ENCODE measurements at regions not wholly inside any gene's neighbourhood (a gene's known extent, or its start where the extent isn't known, plus 50 kb on each side); places are given as distances from the start of the nearest gene placed in this dataset.

GRCh38 chr5:167578977-167579692 is 712.3 kb upstream of the WWC1 start:
- DNase-seq (ENCODE audit: low read depth in 2 of 2), result no peak

GRCh38 chr5:167579693-167580055 is 711.8 kb upstream of the WWC1 start:
- DNase-seq (ENCODE audit: low read depth in 2 of 2), result no peak

- DNase-seq (ENCODE audit: low read depth in 2 of 2), result no peak
Measured at GRCh38 chr5:167580608-167581007, 710.8 kb upstream of the WWC1 start.

GRCh38 chr5:167582283-167582682 is 709.2 kb upstream of the WWC1 start:
- DNase-seq (ENCODE audit: low read depth in 2 of 2), result no peak

- DNase-seq (ENCODE audit: low read depth in 2 of 2), result no peak
Measured at GRCh38 chr5:167582886-167583285, 708.6 kb upstream of the WWC1 start.

GRCh38 chr5:167585184-167585583 is 706.3 kb upstream of the WWC1 start:
- no peak for DNase-seq (ENCODE audit: low read depth in 2 of 2)

- no peak for DNase-seq (ENCODE audit: low read depth in 2 of 2)
Measured at GRCh38 chr5:167587772-167588437, 703.5 kb upstream of the WWC1 start.

- DNase-seq (ENCODE audit: low read depth in 2 of 2), result no peak
Measured at GRCh38 chr5:167592114-167592513, 699.3 kb upstream of the WWC1 start.

GRCh38 chr5:167593329-167594060 is 698.0 kb upstream of the WWC1 start:
- DNase-seq (ENCODE audit: low read depth in 2 of 2), result no peak

- no peak for DNase-seq (ENCODE audit: low read depth in 2 of 2)
Measured at GRCh38 chr5:167594061-167594435, 697.4 kb upstream of the WWC1 start.

- no peak for DNase-seq (ENCODE audit: low read depth in 2 of 2)
Measured at GRCh38 chr5:167594750-167595149, 696.7 kb upstream of the WWC1 start.

GRCh38 chr5:167595196-167595595 is 696.2 kb upstream of the WWC1 start:
- DNase-seq (ENCODE audit: low read depth in 2 of 2), result no peak

GRCh38 chr5:167598166-167598565 is 693.3 kb upstream of the WWC1 start:
- DNase-seq (ENCODE audit: low read depth in 2 of 2), result no peak

- no peak for DNase-seq (ENCODE audit: low read depth in 2 of 2)
Measured at GRCh38 chr5:167602067-167602466, 689.4 kb upstream of the WWC1 start.

GRCh38 chr5:167603135-167603534 is 688.3 kb upstream of the WWC1 start:
- DNase-seq (ENCODE audit: low read depth in 2 of 2), result no peak

- DNase-seq (ENCODE audit: low read depth in 2 of 2), result no peak
Measured at GRCh38 chr5:167608390-167609272, 682.8 kb upstream of the WWC1 start.

GRCh38 chr5:167614294-167615021 is 677.0 kb upstream of the WWC1 start:
- DNase-seq (ENCODE audit: low read depth in 2 of 2), result no peak

GRCh38 chr5:167616043-167616890 is 675.2 kb upstream of the WWC1 start:
- DNase-seq (ENCODE audit: low read depth in 2 of 2), result no peak

GRCh38 chr5:167623354-167623753 is 668.1 kb upstream of the WWC1 start:
- no peak for DNase-seq (ENCODE audit: low read depth in 2 of 2)

- DNase-seq (ENCODE audit: low read depth in 2 of 2), result no peak
Measured at GRCh38 chr5:167624053-167624452, 667.4 kb upstream of the WWC1 start.
